HG03159 (cell line): ENCODE measurements at regions not wholly inside any gene's neighbourhood (a gene's known extent, or its start where the extent isn't known, plus 50 kb on each side); places are given as distances from the start of the nearest gene placed in this dataset.

Experiments used
- ATAC-seq: cut with Tn5 transposase; IDR thresholded peaks from one replicate; pipeline ENCODE4 v1.9.1; 2021; ENCODE audit warnings: mild to moderate bottlenecking, moderate library complexity; ENCODE audit not compliant: unreplicated experiment

- no peak for ATAC-seq
These were observed 737.2 kb upstream of the RAB6C start for GRCh38 chr2:129242269-129242668.

GRCh38 chr2:129247751-129248150 lies 731.7 kb upstream of the RAB6C start:
- ATAC-seq = no peak

GRCh38 chr2:129248198-129248597 lies 731.3 kb upstream of the RAB6C start:
- no peak for ATAC-seq

GRCh38 chr2:129252781-129253460 lies 726.5 kb upstream of the RAB6C start:
- ATAC-seq = no peak

GRCh38 chr2:129253461-129253812 lies 726.0 kb upstream of the RAB6C start:
- ATAC-seq = no peak

- ATAC-seq = no peak
These were observed 724.7 kb upstream of the RAB6C start for GRCh38 chr2:129254718-129255117.

GRCh38 chr2:129255610-129256313 lies 723.7 kb upstream of the RAB6C start:
- no peak for ATAC-seq

GRCh38 chr2:129256642-129257041 lies 722.8 kb upstream of the RAB6C start:
- ATAC-seq = no peak

- ATAC-seq = no peak
These were observed 716.5 kb upstream of the RAB6C start for GRCh38 chr2:129262934-129263333.

- no peak for ATAC-seq
These were observed 715.5 kb upstream of the RAB6C start for GRCh38 chr2:129263939-129264338.

- ATAC-seq = no peak
These were observed 711.9 kb upstream of the RAB6C start for GRCh38 chr2:129267559-129267958.

- ATAC-seq = no peak
These were observed 706.0 kb upstream of the RAB6C start for GRCh38 chr2:129273266-129274037.

GRCh38 chr2:129274038-129274415 lies 705.4 kb upstream of the RAB6C start:
- ATAC-seq = no peak

- ATAC-seq = no peak
These were observed 704.5 kb upstream of the RAB6C start for GRCh38 chr2:129274918-129275317.

GRCh38 chr2:129275706-129276105 lies 703.8 kb upstream of the RAB6C start:
- ATAC-seq = no peak

GRCh38 chr2:129276978-129277584 lies 702.4 kb upstream of the RAB6C start:
- ATAC-seq = no peak

- ATAC-seq = no peak
These were observed 701.9 kb upstream of the RAB6C start for GRCh38 chr2:129277585-129277981.

GRCh38 chr2:129281791-129282530 lies 697.5 kb upstream of the RAB6C start:
- ATAC-seq = no peak

GRCh38 chr2:129285012-129285411 lies 694.5 kb upstream of the RAB6C start:
- no peak for ATAC-seq

GRCh38 chr2:129293326-129293725 lies 686.1 kb upstream of the RAB6C start:
- no peak for ATAC-seq

GRCh38 chr2:129296396-129296795 lies 683.1 kb upstream of the RAB6C start:
- ATAC-seq = no peak
